Left lobe of liver (tissue), 2 donors: ENCODE measurements at regions not wholly inside any gene's neighbourhood (a gene's known extent, or its start where the extent isn't known, plus 50 kb on each side); places are given as distances from the start of the nearest gene placed in this dataset.

Experiments used
- ATAC-seq: fragments of 200-7000 bp; cut with Tn5 transposase; one replicate; pipeline ENCODE4 v1.9.1; 2020; ENCODE audit warnings: mild to moderate bottlenecking, moderate library complexity
- DNase-seq: peaks from one replicate; pipeline ENCODE4 v3.0.0-alpha.2; 2020; ENCODE audit warnings: low spot score
- donor health status: DM: no; HTN: no; CAD: no; lungs with moderate emphysema.
- donor health status: DM: no; HTN: yes; CAD: no.

- no peak for ATAC-seq
- DNase-seq: no peak
Measured at GRCh38 chr20:57842720-57843119, 132.9 kb upstream of the PMEPA1 start.

- ATAC-seq (no peak), DNase-seq (peak; percentile 37)
Measured at GRCh38 chr20:57841297-57841866, 131.6 kb upstream of the PMEPA1 start.

GRCh38 chr20:57840504-57841296 is 130.9 kb upstream of the PMEPA1 start:
- ATAC-seq: no peak
- DNase-seq: peak; percentile 35

GRCh38 chr20:57840066-57840465 is 130.3 kb upstream of the PMEPA1 start:
- DNase-seq (no peak), ATAC-seq (no peak)

GRCh38 chr20:57838670-57839151 is 128.9 kb upstream of the PMEPA1 start:
- DNase-seq (peak; percentile 32), ATAC-seq (no peak)

- ATAC-seq (no peak), DNase-seq (no peak)
Measured at GRCh38 chr20:57837208-57838035, 127.6 kb upstream of the PMEPA1 start.

- no peak for ATAC-seq
- DNase-seq: peak; percentile 33
Measured at GRCh38 chr20:57835588-57836455, 126.0 kb upstream of the PMEPA1 start.

GRCh38 chr20:57835074-57835452 is 125.2 kb upstream of the PMEPA1 start:
- ATAC-seq (no peak), DNase-seq (peak; percentile 10)

GRCh38 chr20:57834306-57835073 is 124.7 kb upstream of the PMEPA1 start:
- DNase-seq (peak; percentile 19), ATAC-seq (no peak)

GRCh38 chr20:57831993-57832585 is 122.3 kb upstream of the PMEPA1 start:
- ATAC-seq (no peak), DNase-seq (no peak)

GRCh38 chr20:57831326-57831992 is 121.6 kb upstream of the PMEPA1 start:
- DNase-seq (no peak), ATAC-seq (no peak)

GRCh38 chr20:57830515-57830895 is 120.7 kb upstream of the PMEPA1 start:
- ATAC-seq (no peak), DNase-seq (no peak)

- ATAC-seq (no peak), DNase-seq (no peak)
Measured at GRCh38 chr20:57829805-57830514, 120.1 kb upstream of the PMEPA1 start.

GRCh38 chr20:57829336-57829735 is 119.5 kb upstream of the PMEPA1 start:
- ATAC-seq: no peak
- DNase-seq: no peak

GRCh38 chr20:57828696-57829095 is 118.9 kb upstream of the PMEPA1 start:
- ATAC-seq: no peak
- no peak for DNase-seq

GRCh38 chr20:57826666-57827287 is 117.0 kb upstream of the PMEPA1 start:
- DNase-seq (no peak), ATAC-seq (no peak)

GRCh38 chr20:57824909-57825308 is 115.1 kb upstream of the PMEPA1 start:
- DNase-seq (no peak), ATAC-seq (no peak)

- ATAC-seq (no peak), DNase-seq (no peak)
Measured at GRCh38 chr20:57821935-57822334, 112.1 kb upstream of the PMEPA1 start.
